ENCODE measurements at regions not wholly inside any gene's neighbourhood (a gene's known extent, or its start where the extent isn't known, plus 50 kb on each side); places are given as distances from the start of the nearest gene placed in this dataset.

DNA sequence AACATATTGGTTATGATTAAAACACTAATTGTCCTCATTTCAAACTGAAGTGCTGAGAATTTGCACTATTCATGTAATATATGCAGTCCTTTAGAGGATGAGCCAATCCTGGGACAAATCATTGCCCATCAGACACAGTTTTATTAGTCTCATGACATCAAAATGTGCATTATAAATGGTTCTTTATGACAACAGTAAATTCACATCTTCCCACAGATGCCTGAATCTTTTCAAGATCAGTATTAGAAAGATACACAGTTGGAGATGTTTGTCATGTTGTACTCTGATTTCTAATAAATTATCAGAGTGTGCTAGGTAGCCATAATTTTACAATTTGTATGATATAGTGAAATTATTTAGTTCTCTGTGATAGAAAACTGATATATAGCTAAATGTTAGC is 813.5 kb downstream of the FAM181B start:
- DNase-seq (ENCODE audit: low spot score), result no peak
- in situ Hi-C loops (cut with MboI; ENCODE audit: low pct_unique_long_range_greater_than_20kb, low sequenced_read_pairs, unreplicated experiment), result no loop called here
- TF ChIP-seq CTCF (IDR thresholded peaks at IDR 0.05; ENCODE audit: extremely low read depth, insufficient read depth, missing control alignments), result no peak

DNA sequence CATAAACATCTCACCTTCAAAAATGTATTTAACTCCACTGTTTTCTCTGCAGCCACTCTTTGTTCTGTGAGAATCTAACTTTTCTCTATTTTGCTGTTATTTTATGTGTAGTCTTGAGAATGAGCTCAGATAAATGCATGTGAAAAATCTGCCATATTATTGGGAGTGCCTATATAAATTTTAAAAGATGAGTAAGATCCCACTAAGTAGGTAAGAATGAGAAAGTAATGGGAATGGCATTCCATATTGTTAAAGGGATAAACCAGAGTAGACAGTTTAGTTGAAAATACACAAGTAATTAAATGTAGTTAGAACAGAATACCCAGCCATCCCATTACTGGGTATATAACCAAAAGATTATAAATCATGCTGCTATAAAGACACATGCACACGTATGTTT is 817.2 kb downstream of the FAM181B start:
- no peak for DNase-seq (ENCODE audit: low spot score)
- no peak for TF ChIP-seq CTCF (IDR thresholded peaks at IDR 0.05; ENCODE audit: extremely low read depth, insufficient read depth, missing control alignments)
- in situ Hi-C loops (cut with MboI; ENCODE audit: low pct_unique_long_range_greater_than_20kb, low sequenced_read_pairs, unreplicated experiment), result no loop called here

- in situ Hi-C loops (cut with MboI; ENCODE audit: low pct_unique_long_range_greater_than_20kb, low sequenced_read_pairs, unreplicated experiment), result no loop called here
- TF ChIP-seq CTCF (IDR thresholded peaks at IDR 0.05; ENCODE audit: extremely low read depth, insufficient read depth, missing control alignments), result no peak
- no peak for DNase-seq (ENCODE audit: low spot score)
Measured at GRCh38 chr11:81915045-81915444, 818.6 kb downstream of the FAM181B start.

DNA sequence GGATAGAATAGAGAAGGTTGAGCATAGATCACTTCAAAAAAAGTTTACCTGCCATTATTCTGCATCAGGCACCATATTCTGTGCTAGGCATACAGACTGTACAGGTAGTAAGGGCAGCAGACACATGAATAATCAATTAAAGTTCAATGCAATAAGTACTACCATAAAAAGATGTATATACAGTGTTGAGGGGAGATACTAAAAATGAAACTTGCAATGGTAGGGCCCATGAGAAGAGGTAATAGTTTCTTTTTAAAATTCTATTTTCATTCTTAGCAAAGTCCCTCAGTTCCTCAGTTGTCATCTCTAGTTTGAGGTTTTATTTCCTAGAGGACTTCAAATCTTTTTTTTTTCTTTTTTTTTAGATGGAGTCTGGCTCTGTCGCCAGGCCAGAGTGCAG is 819.9 kb downstream of the FAM181B start:
- no peak for TF ChIP-seq CTCF (IDR thresholded peaks at IDR 0.05; ENCODE audit: extremely low read depth, insufficient read depth, missing control alignments)
- no peak for DNase-seq (ENCODE audit: low spot score)
- in situ Hi-C loops (cut with MboI; ENCODE audit: low pct_unique_long_range_greater_than_20kb, low sequenced_read_pairs, unreplicated experiment), result no loop called here

GRCh38 chr11:81907996-81908395 is 825.7 kb downstream of the FAM181B start:
- DNase-seq (ENCODE audit: low spot score), result no peak
- in situ Hi-C loops (cut with MboI; ENCODE audit: low pct_unique_long_range_greater_than_20kb, low sequenced_read_pairs, unreplicated experiment), result no loop called here
- no peak for TF ChIP-seq CTCF (IDR thresholded peaks at IDR 0.05; ENCODE audit: extremely low read depth, insufficient read depth, missing control alignments)

DNA sequence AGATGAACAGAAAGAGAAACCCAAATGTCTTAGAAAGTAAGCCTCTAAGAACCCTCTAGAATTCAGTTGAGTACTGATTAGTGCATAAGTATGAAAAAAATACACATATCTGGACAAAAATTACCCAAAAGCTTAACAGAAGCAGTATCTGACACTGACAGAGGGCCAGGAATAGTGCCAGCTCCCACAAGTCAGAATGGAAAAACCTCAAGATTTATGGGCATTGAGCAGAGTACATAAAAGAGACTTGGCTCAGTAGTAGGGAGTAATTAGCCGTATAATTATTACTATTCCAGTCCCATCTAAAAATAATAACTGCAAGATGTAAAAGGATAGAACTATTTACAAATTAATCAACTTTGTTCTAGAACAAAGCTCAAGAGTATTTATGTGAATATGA is 834.5 kb downstream of the FAM181B start:
- in situ Hi-C loops (cut with MboI; ENCODE audit: low pct_unique_long_range_greater_than_20kb, low sequenced_read_pairs, unreplicated experiment), result no loop called here
- no peak for DNase-seq (ENCODE audit: low spot score)
- TF ChIP-seq CTCF (IDR thresholded peaks at IDR 0.05; ENCODE audit: extremely low read depth, insufficient read depth, missing control alignments), result no peak

DNA sequence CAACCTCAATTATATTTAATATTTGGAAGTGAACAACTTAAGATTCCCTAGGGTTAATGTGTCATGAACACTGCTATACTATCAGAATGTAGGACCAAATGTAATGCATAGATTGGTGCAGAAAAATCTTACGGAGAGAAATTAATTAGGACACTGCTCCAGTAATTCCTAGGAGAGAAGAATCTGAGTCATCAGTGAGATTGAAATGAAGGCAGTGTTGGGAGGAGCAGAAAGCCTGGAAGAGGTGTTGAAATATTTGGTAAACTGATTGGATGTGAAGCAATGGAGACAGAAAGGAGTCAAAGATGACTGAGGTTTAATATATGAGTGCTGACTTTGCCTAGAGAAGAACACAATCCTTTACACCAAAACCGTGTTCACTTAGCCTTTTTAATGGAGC is 836.0 kb downstream of the FAM181B start:
- no peak for DNase-seq (ENCODE audit: low spot score)
- in situ Hi-C loops (cut with MboI; ENCODE audit: low pct_unique_long_range_greater_than_20kb, low sequenced_read_pairs, unreplicated experiment), result no loop called here
- TF ChIP-seq CTCF (IDR thresholded peaks at IDR 0.05; ENCODE audit: extremely low read depth, insufficient read depth, missing control alignments), result no peak

Measured in GM13977 (cell line).